Pulmonary artery endothelial cell (primary cell): ENCODE measurements at regions not wholly inside any gene's neighbourhood (a gene's known extent, or its start where the extent isn't known, plus 50 kb on each side); places are given as distances from the start of the nearest gene placed in this dataset.
"Not testable (repeated sequence)": the region's sequence is repeated elsewhere in the genome, so short reads cannot be mapped to it uniquely, and the experiment has no call there.

Experiments used
- DNase-seq: peaks from one replicate; pipeline ENCODE4 v3.0.0-alpha.2; 2011; ENCODE audit warnings: low read depth, low spot score

DNA sequence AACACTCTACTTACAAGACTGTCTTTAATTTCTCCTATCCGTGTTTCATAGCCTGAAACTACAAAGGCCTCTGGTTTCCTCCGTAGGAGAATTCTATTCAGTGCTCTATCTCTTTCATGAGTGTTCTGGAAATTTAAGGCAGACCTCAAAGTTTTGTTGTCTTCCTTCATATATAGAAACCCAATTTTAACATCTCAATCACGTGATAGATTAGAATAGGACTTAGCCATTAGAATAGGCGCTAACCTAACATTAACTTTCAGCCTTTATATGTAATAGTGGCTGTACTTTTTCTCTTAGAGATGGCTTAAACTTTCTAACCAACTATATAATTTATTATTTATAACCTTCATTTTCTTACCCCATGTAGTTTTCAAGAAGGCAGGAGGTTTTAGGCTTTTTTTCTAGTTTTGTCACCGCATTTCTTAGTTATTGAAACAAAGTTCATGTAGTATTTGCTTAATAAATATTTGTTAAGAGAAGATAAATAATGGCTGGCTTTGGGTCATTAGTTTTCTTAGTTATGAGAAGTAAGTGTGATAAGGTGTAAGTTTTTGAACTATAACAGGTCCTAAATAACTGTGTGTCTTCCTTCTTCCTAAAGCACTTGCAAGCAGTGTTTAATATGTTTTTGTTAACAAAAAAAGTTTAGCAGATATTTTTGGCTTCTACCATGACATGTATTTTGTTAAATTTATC lies 1504.6 kb upstream of the ADGRL3 start:
- DNase-seq: no peak

GRCh38 chr4:59698041-59698440 lies 1502.1 kb upstream of the ADGRL3 start:
- DNase-seq: no peak

- no peak for DNase-seq
Measured at GRCh38 chr4:59700651-59701050, 1499.5 kb upstream of the ADGRL3 start.

GRCh38 chr4:59704616-59705015 lies 1495.5 kb upstream of the ADGRL3 start:
- DNase-seq: no peak

DNA sequence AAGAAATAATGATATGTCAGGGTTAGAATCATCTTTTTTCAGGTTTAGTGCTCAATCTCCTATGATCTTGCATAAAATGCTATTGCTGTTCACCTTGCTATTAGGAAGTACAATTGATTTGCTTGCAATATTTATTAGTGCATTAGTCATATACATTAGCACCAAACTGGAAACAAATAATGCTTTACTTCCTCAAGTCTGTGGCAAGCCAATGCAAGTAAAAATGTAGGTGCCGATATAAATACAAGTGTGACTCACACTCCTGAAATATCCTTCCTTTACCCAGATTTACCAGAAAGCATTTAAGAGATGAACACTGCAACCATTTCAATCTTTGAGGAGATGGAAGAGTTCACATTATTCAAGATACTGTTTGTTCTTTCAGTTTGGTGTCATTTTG lies 1487.7 kb upstream of the ADGRL3 start:
- no peak for DNase-seq

GRCh38 chr4:59724286-59724685 lies 1475.8 kb upstream of the ADGRL3 start:
- not testable (repeated sequence) for DNase-seq

GRCh38 chr4:59727745-59728144 lies 1472.4 kb upstream of the ADGRL3 start:
- no peak for DNase-seq

DNA sequence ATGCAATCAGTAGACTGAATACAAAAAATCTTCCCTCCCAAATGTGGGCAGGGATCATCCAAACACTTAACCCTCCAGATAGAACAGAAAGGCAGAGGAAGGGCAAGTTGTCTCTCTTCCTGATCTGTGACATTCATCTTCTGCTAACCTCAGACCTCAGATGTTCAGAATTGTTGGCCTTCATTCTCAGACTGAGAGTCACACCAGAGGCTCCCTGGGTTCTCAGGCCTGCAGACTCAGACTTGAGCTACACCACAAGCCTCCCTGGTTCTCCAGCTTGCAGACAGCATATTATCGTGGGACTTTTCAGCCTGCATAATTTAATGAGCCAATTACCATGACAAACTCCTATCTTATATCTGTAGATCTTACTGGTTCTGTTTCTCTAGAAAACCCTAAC lies 1471.6 kb upstream of the ADGRL3 start:
- no peak for DNase-seq

- DNase-seq: no peak
Measured at GRCh38 chr4:59729321-59729720, 1470.8 kb upstream of the ADGRL3 start.

DNA sequence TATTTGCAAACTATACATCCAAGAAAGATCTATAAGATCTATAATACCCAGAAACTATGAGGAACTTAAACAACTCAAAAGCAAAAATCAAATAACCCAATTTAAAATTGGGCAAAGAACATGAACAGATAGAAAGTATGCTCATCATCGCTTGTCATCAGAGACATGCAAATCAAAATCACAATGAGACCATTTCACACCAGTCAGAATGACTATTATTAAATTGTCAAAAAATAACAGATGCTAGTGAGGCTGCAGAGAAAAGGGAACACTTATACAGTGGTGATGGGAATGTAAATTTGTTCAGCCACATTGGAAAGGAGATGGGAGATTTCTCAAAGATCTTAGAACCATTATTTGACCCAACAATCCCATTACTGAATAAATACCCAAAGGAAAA lies 1451.7 kb upstream of the ADGRL3 start:
- no peak for DNase-seq

DNA sequence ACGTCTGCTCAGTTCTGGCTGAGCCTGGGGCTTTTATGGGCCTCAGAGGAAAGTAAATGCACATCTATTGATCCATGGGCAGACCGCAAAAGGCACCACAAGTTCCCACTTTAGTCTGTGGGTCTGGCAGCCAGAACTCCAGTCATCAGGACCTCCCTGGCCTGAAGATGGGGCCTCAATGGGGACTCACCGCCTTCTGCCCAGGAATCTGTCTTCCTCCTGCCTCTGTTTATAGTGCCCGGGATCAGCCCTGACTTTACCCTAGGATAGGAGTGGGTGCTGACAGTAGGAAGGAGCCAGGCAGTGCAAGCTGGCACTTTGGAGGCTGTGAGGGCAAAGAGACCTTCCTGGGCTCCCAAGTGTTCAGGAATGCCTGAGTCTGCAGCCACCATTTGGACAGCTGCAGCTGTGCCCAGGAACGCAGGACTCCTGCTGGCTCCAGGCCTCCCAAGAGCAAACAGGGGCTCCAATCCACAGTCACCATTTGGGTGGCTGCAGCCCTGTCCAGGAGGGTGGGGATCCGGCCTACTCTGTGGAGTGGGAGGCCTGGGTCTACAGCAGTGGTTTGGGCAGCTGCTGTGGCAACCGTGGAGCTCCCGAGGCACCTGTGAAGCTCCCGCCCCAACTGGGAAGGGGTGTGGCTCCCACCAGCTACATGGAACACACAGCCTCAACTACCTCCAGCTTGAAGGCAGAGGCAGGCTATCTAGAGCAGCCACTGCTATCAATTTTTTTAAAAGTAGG lies 1440.9 kb upstream of the ADGRL3 start:
- DNase-seq: no peak

GRCh38 chr4:59762344-59762743 lies 1437.8 kb upstream of the ADGRL3 start:
- no peak for DNase-seq

DNA sequence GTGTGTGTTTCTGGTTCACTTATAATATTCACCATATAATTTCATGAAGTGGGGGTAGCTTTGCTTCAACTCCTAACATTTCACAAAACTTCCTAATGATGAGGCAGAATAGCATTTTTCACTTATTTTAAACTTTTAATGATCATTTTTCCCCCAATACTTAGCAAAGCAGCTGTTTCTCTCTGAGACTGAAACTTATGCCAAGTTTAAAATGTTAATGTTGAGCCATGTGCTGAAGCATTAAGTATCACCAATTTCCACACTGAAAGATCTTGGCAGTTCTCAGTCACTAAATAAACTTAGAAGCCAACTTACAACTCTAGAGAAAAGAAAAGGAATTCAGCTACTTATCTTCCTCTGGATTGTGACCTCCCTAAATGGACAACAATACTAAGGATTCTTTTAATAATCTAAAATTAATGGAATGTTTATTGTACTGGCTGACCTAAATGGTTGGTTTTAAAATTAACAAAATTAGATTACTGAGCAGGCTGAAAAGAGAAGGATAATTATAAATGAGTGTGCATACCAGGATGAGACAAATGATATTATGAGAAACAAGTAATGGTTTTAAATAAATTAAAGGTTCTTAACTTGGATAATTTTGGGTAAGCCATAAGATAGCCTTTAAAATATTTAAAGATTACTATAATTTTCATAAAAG lies 1429.4 kb upstream of the ADGRL3 start:
- DNase-seq: no peak

DNA sequence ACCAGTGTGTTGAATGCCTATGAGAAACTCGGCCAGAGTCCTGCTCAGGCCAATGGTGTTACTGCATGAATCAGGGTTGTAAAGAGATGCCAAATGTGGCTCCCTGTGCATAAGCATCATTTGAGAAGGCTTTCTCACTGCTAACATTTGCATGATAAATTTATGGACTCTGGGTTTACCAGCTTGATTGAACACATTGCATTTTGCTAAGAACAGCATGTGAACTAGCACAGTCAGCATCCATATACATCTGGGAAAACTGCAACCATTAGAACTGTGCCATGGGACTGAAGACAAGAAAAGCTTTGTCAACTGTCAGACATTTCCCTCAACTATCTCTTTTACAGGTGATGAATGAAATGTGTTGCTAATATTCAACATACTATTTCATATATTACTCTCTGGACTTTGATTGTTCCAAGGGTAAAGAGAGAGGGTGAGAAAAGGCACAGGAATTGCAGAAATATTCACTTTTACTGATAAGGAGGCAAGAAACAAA lies 1427.4 kb upstream of the ADGRL3 start:
- DNase-seq: no peak

DNA sequence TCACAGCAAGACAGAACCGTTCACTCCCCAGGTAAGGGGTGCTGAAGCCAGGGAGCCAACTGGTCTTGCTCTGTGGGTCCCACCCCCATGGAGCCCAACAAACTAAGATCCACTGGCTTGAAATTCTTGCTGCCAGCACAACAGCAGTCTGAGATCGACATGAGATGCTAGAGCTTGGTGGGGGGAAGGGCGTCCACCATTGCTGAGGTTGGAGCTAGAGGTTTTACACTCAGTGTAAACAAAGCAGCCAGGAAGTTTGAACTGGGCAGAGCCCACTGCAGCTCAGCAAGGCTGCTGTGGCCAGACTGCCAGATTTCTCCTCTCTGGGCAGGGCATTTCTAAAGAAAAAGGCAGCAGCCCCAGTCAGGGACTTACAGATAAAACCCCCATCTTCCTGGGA lies 1419.9 kb upstream of the ADGRL3 start:
- DNase-seq: not testable (repeated sequence)

DNA sequence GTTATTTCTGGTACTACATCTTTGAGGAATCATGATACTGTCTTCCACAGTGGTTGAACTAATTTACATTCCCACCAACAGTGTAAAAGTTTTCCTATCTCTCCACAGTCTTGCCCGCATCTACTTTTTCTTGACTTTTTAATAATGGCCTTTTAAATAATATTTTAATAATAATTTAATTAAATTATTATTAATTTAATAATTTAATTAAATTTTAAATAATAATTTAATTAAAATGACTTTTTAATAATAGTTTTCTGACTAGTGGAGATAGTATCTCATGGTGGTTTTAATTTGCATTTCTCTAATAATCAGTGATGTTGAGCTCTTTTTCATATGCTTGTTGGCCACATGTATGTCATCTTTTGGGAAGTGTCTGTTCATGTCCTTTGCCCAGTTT lies 1395.0 kb upstream of the ADGRL3 start:
- DNase-seq: no peak

- no peak for DNase-seq
Measured at GRCh38 chr4:59814402-59815010, 1385.6 kb upstream of the ADGRL3 start.

DNA sequence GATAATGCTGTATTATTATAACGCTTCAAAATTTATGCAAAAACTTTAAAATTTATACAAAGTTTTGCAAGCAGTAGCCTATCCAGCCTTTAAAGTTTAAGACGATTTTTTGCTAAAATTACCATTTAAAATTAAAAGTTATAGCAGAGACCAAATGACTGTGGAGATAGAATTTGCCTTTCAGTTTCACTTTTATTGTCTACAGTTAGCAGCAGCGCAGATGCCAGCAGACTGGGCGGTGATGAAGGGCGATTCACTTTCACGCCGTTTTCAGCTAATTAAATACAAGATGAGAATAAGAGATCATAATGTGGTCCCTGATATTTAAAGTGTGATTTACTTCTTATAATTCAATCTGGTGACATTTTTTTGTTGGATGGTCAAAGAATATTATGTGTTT lies 1381.5 kb upstream of the ADGRL3 start:
- no peak for DNase-seq

- no peak for DNase-seq
Measured at GRCh38 chr4:59823311-59823710, 1376.8 kb upstream of the ADGRL3 start.

DNA sequence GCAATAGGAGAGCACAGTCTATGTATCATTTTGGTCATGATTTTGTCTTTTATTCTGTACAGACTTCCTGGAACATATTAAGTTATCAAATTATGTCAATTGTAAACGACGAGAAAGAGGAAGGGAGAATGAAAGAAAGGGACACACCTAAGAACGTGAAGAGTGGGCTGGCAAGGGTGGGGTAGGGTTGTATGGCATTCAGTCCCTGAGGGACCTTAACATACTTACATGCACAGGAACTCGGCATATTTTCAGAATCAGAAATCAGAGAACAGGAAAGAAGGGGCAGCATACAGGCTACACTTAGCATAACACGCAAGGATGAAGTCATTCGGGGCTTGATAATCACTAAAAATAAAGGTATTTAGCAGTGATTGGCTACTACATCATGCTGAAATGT lies 1375.0 kb upstream of the ADGRL3 start:
- DNase-seq: no peak

DNA sequence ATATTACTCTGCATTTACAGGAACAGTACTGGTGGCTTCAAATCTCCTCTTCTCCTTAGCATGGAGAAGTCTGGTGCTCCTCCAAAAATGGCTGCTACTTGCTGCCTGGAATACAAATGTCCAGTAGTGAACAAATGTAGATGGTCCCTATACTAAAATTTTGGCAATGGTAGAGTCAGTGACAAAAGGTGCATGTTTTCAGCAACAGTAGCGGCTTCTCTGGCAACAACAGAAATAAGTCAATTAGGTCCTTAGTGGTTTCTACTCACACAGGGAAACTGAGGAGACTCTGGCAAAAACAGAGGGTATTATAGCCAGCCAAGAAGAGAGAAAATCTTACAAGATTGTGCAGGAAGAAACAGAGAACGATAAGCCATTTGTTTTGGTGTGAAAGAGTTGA lies 1368.4 kb upstream of the ADGRL3 start:
- DNase-seq: no peak

- DNase-seq: no peak
Measured at GRCh38 chr4:59834943-59835342, 1365.2 kb upstream of the ADGRL3 start.
